ENCODE measurements at regions not wholly inside any gene's neighbourhood (a gene's known extent, or its start where the extent isn't known, plus 50 kb on each side); places are given as distances from the start of the nearest gene placed in this dataset.

DNA sequence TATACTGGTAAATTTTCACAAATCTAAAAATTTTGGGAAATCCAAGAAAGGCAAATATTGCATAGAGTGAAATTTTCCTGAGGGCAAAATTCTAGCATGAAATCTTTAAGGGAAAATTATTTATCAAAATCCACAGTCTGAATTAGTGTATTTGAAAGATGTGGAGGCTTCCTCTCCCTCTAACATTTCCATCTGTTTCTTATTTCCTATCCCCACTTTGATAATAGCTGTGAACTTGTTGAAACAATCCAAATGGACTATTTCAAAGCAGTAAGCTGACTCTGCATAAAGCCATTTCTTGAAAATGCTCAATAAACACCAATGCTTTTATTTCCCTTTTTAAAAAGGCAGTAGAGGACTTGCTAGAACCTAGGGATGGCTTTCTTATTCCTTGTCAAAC, 107.3 kb upstream of the PABPC4L start:
- intact Hi-C loops (cut with DNase I) = no loop called here

GRCh38 chr4:134298313-134298712, 96.7 kb upstream of the PABPC4L start:
- no peak for DNase-seq
- intact Hi-C loops (cut with DNase I) = no loop called here

More for the DNA sequence above, 107.3 kb upstream of the PABPC4L start:
- DNase-seq = no peak

DNA sequence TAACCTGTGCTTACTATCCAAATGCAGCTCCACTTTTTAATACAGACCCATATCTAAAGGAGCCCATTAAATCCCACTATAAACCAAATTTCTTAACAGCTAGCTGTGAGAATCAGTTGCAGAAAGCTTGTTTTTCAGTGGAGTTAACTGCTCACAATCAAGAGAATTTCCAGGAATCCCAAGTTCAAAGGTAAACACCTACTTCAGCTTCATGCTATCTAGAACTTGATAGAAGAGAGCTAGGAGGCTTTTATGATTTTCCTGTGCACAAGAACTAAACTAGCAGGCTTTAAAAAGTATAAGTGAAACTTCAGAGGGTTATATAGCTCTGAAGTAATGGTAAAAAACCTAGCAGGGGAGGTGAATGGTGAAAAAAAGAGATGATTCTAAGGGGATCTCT, 96.2 kb upstream of the PABPC4L start:
- no peak for DNase-seq
- intact Hi-C loops (cut with DNase I) = no loop called here

- intact Hi-C loops (cut with DNase I) = no loop called here
- DNase-seq = no peak
Measured at GRCh38 chr4:134282680-134283079, 81.1 kb upstream of the PABPC4L start.

DNA sequence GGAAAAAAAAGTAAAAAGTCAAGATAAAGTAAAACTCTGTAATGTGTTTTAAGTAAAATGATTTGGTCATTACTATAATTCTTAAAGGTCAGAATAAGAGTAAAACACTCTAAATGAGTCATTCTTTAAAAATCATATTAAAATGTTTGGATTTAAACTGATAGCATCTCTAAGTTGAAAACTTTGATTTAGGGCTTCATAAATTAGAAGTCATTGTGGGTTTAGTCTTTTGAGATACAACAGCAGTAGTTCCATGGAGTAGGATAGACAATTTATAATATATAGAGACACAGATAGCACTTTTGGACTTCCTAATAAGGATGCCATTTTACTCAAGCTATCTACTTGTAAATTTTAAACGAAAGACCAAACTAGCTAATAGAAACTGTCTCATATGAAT, 77.1 kb upstream of the PABPC4L start:
- intact Hi-C loops (cut with DNase I) = no loop called here
- DNase-seq = no peak

DNA sequence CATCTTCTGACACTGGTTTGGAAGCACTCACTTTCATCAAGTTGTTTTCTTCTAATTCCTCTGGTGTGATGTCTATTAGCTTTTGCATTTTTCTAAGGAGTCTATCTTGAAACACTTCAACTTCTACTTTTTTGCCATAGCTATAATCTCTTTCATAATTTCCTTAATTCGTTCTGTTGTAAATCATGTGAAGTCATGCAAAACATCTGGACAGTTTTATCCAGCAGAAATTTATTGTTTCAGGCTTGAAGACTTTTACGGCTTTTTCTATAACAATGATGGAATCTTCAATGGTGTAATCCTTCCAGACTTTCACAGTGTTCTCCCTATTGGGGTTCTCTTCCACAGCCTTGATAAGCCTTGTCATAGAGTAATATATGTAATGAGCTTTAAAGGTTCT, 74.9 kb upstream of the PABPC4L start:
- no peak for DNase-seq
- intact Hi-C loops (cut with DNase I) = no loop called here

GRCh38 chr4:134260126-134260525, 58.5 kb upstream of the PABPC4L start:
- intact Hi-C loops (cut with DNase I) = no loop called here
- no peak for DNase-seq
